Transverse colon (tissue), 4 donors: ENCODE measurements at regions not wholly inside any gene's neighbourhood (a gene's known extent, or its start where the extent isn't known, plus 50 kb on each side); places are given as distances from the start of the nearest gene placed in this dataset.

ENCODE experiments used
- DNase-seq: peaks from one replicate; pipeline ENCODE4 v3.0.0-alpha.2; 2019
- H3K27ac ChIP-seq, 4 donors: fragments of 200-600 bp; sonication (generic); 2 replicates each; pipeline ENCODE4 v1.5.1; 2016 to 2018; ENCODE audit warnings: inconsistent platforms in 4 of 4
- H3K27me3 ChIP-seq: fragments of 200-600 bp; sonication (generic); 2 replicates; pipeline ENCODE4 v1.5.1; 2017; ENCODE audit warnings: inconsistent platforms
- H3K36me3 ChIP-seq, 4 donors: fragments of 200-600 bp; sonication (generic); 2 replicates each; pipeline ENCODE4 v1.5.1; 2017 to 2019; ENCODE audit warnings: inconsistent platforms in 4 of 4
- H3K4me1 ChIP-seq, 4 donors: fragments of 200-600 bp; sonication (generic); 2 replicates each; pipeline ENCODE4 v1.5.1; 2017 to 2020; ENCODE audit warnings: inconsistent platforms in 4 of 4
- H3K4me3 ChIP-seq, 4 donors: fragments of 200-600 bp; sonication (generic); 1 replicate in 1 of 4; 2 replicates in 3 of 4; pipeline versions ENCODE4 v1.5.1 to v1.6.1; 2017 to 2019; ENCODE audit warnings: inconsistent platforms in 4 of 4
- H3K9me3 ChIP-seq, 2 donors: fragments of 200-600 bp; sonication (generic); 2 replicates each; pipeline ENCODE4 v1.5.1; 2017 to 2019; ENCODE audit warnings: inconsistent platforms in 2 of 2
- EP300 ChIP-seq: sonication (generic); formaldehyde crosslinking; IDR thresholded peaks from one replicate; pipeline ENCODE4 v1.6.1; 2017; ENCODE audit warnings: antibody characterized with exemption, low read depth
- POLR2A ChIP-seq: fragments of 450-650 bp; IDR thresholded peaks from one replicate; pipeline ENCODE4 v1.6.1; 2016; ENCODE audit warnings: antibody characterized with exemption, mild to moderate bottlenecking, moderate library complexity
- POLR2AphosphoS5 ChIP-seq, 3 donors: sonication (generic); formaldehyde crosslinking; IDR thresholded peaks; one replicate each; pipeline ENCODE4 v1.6.1; 2016; ENCODE audit warnings: antibody characterized with exemption in 3 of 3
- WGBS, 2 donors: methylation state at CpG; one replicate each; pipeline ENCODE4 v1.1.5; 2018; ENCODE audit warnings: low coverage in 1 of 2; 5-methylcytosine and 5-hydroxymethylcytosine counted together
- in situ Hi-C, 4 donors: fragments of 200-750 bp; cut with MboI; loops; one replicate each; pipeline versions ENCODE4 v1.15.0 to v1.15.1; 2017; ENCODE audit warnings: low sequenced_read_pairs in 3 of 4, low pct_ligation_motif_present in 1 of 4, low pct_unique_long_range_greater_than_20kb in 1 of 4
- intact Hi-C: fragments of 100-400 bp; cut with DNase I; formaldehyde crosslinking; loops from one replicate; pipeline ENCODE4 v1.15.1; 2023; ENCODE audit warnings: low total_unique reads
- TF ChIP-seq, protein P1 (sequence below), 5 experiments: fragments of 200-600 bp in 3 of 5; fragments of 450-650 bp in 2 of 5; sonication (generic) in 3 of 5; IDR thresholded peaks; 1 replicate in 2 of 5; 2 replicates in 3 of 5; pipeline ENCODE4 v1.5.1; 2016 to 2017; ENCODE audit warnings: antibody characterized with exemption in 5 of 5, inconsistent platforms in 3 of 5, mild to moderate bottlenecking in 2 of 5, moderate library complexity in 1 of 5

DNA sequence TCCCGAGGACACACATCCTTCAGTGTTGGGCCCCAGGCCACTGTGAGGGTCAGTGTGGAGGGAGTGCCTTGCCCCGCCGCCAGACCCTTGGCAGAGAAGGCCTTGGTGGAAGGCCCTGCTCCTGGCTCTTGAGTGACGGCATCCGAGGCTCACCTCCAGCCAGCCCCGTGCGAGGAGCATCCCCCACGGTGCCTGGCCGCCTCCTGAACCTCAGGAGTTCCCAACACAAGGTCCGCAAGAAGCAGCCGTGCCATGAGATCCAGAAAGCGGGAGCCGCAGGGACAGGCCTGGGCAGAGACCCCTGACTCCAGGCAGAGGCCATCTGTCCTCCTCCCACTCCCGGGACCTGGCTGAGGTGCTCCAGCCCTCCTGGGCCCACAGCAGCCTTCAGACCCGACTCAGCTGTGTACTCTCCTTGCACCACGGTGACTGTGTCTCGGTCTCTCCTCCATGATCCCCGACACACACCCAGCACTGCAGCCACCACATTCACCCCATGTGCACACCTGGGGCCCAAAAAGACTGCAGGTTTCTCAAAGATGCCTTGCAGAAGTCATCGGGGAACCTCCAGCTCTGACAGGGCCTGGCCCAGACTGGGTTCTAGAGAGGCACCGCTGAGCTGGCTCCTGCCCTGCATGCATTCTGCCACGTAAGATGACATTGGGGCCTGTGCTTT is 870.2 kb downstream of the BRD1 start:
- intact Hi-C loops (no loop called here), in situ Hi-C loops (no loop called here)
- H3K27me3 ChIP-seq, result peaks cover 24% of the 10 kb centered on the region

DNA sequence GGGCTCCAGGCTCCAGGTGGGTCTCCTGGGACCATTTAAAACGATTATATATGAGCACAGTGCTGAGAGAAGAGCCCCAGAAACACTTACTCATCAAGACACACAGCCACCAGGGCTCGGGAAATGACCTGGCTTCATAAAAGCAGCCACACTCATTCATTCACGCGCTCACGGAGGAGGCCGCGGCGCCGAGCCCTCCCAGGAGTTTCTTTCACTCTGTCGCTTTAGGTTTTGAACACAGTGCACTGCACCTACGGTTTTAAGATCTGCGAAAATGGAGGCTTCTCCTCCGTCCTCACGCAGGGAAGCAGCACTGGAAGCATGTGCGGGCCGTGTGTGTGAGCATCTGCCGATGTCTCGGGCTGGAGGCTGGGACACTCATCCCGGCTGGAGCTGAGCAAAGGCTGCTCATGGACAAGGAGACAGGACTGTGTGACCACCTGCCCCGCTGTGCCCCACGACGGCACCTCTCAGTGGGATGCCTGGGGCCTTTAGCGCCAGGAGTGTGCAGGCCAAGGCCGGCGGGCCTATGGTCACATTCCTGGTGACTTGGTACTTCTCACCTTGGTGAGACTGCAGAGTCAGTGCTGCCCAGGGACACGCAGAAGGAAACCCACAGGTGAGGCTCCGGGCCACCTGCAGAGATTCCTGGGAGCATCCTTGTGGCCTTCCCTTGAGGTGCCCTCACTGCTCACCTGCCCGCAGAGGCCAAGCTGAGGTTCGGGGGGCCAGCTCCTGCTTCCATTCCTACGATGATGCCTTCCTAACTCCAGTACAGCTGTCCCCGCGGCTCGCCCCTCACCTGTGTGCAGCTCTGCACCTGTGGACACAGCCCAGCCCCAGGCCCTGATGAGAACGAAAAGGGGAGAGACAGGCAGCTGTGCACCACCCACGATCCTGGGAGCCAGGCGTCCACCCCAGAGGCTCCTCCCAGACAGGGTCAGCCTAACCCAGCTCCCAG is 872.0 kb downstream of the BRD1 start:
- H3K36me3 ChIP-seq, result no peaks in the 10 kb centered on the region
- H3K9me3 ChIP-seq, result no peaks in the 10 kb centered on the region
- intact Hi-C loops (no loop called here), in situ Hi-C loops (no loop called here)
- peak; percentile 4 for DNase-seq
- H3K27me3 ChIP-seq, result peaks cover 9% of the 10 kb centered on the region
- no peaks in the 10 kb centered on the region for H3K4me1 ChIP-seq
- no peak overlapping the region for H3K4me3 ChIP-seq
- no peak overlapping the region for H3K27ac ChIP-seq
- WGBS, 2 donors, result 20 to 85% methylated on average over 1 to 35 of the region's 36 CpGs
- TF ChIP-seq POLR2AphosphoS5 (IDR thresholded peaks at IDR 0.05) (no peak), POLR2A (no peak), EP300 (no peak)
- TF ChIP-seq, protein P1, sequence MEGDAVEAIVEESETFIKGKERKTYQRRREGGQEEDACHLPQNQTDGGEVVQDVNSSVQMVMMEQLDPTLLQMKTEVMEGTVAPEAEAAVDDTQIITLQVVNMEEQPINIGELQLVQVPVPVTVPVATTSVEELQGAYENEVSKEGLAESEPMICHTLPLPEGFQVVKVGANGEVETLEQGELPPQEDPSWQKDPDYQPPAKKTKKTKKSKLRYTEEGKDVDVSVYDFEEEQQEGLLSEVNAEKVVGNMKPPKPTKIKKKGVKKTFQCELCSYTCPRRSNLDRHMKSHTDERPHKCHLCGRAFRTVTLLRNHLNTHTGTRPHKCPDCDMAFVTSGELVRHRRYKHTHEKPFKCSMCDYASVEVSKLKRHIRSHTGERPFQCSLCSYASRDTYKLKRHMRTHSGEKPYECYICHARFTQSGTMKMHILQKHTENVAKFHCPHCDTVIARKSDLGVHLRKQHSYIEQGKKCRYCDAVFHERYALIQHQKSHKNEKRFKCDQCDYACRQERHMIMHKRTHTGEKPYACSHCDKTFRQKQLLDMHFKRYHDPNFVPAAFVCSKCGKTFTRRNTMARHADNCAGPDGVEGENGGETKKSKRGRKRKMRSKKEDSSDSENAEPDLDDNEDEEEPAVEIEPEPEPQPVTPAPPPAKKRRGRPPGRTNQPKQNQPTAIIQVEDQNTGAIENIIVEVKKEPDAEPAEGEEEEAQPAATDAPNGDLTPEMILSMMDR (IDR thresholded peaks at IDR 0.05), result no peak

More for the DNA sequence above, 870.2 kb downstream of the BRD1 start:
- no peak overlapping the region for H3K4me3 ChIP-seq
- H3K36me3 ChIP-seq, result no peaks in the 10 kb centered on the region
- H3K27ac ChIP-seq, result no peak overlapping the region
- 88% methylated on average over 21 of the region's 21 CpGs; no CpG with 5 or more reads in 1 of the 2 donors for WGBS, 2 donors
- H3K4me1 ChIP-seq, result no peaks in the 10 kb centered on the region
- TF ChIP-seq POLR2AphosphoS5 (IDR thresholded peaks at IDR 0.05) (no peak), POLR2A (no peak), EP300 (no peak)
- TF ChIP-seq, protein P1 (IDR thresholded peaks at IDR 0.05), result no peak
- no peaks in the 10 kb centered on the region for H3K9me3 ChIP-seq
- DNase-seq, result peak; percentile 1

DNA sequence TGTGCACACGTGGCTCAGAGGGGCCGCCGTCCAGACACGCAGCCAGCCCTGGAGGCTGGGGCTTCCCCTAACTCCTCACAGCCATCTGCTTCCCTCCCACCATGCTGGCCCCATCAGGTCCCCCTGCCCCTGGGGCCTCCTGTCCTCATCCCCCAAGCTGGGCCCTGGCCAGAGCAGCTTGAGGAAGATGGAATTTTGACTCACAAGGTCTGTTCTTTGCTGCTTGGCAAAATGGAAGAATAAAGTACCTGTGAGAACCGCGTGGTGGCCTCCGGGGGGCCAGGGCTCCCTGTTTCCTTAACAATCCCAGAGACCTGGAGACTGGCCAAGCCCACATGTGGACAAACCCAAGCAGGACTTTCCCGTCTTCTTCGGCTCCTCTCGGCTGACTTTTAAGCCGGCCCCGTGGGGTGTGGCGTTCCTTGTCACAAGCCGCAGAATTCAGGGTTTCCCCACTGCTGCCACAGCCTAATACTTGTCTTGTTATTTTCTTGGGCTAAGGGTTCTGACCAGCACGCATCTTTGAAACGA is 872.8 kb downstream of the BRD1 start:
- no peak overlapping the region for H3K4me3 ChIP-seq
- H3K4me1 ChIP-seq, result no peaks in the 10 kb centered on the region
- H3K27me3 ChIP-seq, result peaks cover 1% of the 10 kb centered on the region
- no peak overlapping the region for H3K27ac ChIP-seq
- intact Hi-C loops, result no loop called here
- no peaks in the 10 kb centered on the region for H3K9me3 ChIP-seq
- no peaks in the 10 kb centered on the region for H3K36me3 ChIP-seq
- TF ChIP-seq EP300 (no peak), POLR2A (no peak), POLR2AphosphoS5 (IDR thresholded peaks at IDR 0.05) (no peak)
- TF ChIP-seq, protein P1 (IDR thresholded peaks at IDR 0.05), result no peak
- DNase-seq, result peak; percentile 3
- WGBS, 2 donors, result 58% methylated on average over 16 of the region's 16 CpGs; no CpG with 5 or more reads in 1 of the 2 donors
- in situ Hi-C loops, result no loop called here

DNA sequence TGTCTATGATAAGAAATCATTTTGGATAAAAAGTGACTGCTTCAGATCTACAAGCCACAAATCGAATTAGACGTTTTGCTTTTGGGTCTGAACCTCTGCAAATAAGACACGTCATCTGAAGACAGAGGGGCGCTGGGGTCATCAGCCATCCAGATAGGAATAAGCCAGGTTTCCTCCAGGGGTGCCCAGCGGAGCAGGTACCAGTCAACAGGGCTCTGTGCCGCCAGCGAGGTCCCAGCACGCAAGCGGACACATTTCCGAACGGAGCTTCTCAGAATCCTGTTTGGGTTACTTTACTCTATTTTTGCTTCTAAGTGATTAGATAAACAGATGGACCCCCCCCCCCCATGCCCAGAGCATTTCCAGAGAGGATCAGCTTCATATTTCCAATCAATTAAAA is 873.8 kb downstream of the BRD1 start:
- in situ Hi-C loops, result no loop called here
- no peaks in the 10 kb centered on the region for H3K36me3 ChIP-seq
- WGBS, 2 donors, result 85 to 93% methylated on average over 7 to 11 of the region's 11 CpGs

More for the DNA sequence above, 873.8 kb downstream of the BRD1 start:
- H3K4me3 ChIP-seq, result no peak overlapping the region
- intact Hi-C loops, result no loop called here
- no peak for DNase-seq
- TF ChIP-seq POLR2A, result no peak
- no peak for TF ChIP-seq EP300
- no peak for TF ChIP-seq POLR2AphosphoS5 (IDR thresholded peaks at IDR 0.05)
- TF ChIP-seq, protein P1 (IDR thresholded peaks at IDR 0.05), result no peak
- H3K27me3 ChIP-seq, result no peaks in the 10 kb centered on the region
- H3K9me3 ChIP-seq, result no peaks in the 10 kb centered on the region
- no peaks in the 10 kb centered on the region for H3K4me1 ChIP-seq
- no peak overlapping the region for H3K27ac ChIP-seq
